ENCODE measurements at regions not wholly inside any gene's neighbourhood (a gene's known extent, or its start where the extent isn't known, plus 50 kb on each side); places are given as distances from the start of the nearest gene placed in this dataset.
"Not testable (repeated sequence)": the region's sequence is repeated elsewhere in the genome, so short reads cannot be mapped to it uniquely, and the experiment has no call there.

DNA sequence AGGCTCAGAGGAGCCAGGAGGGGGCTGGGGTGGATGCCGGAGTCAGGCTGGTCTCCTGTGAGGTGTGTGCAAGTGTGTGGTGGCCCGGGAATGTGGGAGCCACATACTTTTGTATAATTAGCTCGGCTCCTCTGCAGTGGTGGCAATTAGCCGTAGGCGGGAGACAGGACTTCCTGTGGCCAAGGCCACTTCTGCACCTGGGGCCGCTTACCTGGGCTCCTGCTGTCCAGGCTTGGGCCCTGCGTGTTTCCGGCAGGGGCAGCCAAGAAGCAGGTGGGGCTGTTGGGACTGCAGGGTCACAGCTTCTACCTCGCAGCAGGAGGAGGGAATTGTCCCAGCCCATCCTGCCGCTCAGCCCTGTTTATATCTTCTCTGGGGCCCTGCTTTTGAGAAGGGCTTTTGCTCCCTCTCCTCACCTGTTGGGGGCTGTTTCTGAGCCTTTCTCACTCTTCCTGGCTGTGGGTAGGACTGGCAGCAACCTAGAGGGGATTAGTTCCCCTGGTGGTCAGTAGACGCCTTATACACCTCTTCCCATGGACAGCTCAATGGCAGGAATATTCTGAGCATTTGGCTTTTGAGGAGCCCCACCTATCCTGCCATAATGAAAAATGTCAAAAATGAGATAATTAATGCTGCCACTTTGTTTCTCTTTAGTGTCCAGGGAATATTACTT, 145.4 kb upstream of the PITX1 start:
- DNase-seq (ENCODE audit: low spot score) = no peak

DNA sequence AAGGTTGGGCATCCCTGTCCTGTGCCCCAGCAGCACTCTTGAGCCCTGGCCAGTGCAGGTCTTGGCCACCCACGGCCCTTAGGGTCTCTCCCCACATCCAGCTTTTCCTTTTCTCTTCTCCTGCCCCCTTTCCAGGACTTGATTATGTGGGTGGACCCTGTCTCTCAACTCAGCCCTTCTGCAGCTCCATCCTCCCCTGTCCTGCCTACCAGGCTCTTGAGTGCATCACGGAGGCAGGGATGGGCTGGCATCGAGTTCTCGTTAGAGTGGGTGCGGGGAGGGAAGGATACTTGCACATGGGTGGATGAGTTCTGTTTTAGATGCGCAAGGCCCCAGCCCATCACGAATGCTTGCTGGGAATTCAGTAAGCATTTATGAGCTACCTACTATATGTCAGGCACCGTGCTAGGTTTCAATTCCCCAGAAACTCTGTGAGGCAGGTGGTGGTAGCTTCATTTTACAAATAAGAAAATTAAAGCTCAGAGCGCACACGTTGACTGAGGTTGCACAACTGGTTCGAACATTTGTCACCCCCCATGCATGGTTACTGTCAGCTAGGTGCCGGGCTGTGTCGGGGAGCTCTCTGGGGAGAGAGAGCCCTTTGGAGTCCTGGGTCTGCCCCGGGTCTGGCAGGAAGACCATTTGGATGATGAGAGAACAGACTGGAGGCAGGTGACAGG, 144.6 kb upstream of the PITX1 start:
- DNase-seq (ENCODE audit: low spot score) = no peak

DNA sequence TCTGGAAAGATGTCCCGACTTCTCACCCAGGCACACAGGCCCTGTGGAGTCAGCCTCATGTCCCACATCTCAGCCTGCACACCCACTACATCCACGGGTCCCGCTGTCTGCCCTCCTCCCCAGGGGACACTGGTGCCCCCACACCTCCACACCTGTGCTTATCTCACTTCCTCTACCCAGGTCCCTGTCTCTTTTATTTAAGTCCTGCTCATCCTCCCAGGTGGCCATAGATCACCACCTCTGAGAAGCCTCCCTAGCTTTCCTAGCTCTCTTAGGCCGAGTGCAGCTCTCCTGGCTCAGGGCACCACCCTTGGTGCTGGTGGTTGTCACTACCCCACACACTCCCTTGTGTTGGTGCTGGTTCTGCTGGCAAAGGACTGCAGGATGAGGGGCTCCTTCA, 143.6 kb upstream of the PITX1 start:
- no peak for DNase-seq (ENCODE audit: low spot score)

DNA sequence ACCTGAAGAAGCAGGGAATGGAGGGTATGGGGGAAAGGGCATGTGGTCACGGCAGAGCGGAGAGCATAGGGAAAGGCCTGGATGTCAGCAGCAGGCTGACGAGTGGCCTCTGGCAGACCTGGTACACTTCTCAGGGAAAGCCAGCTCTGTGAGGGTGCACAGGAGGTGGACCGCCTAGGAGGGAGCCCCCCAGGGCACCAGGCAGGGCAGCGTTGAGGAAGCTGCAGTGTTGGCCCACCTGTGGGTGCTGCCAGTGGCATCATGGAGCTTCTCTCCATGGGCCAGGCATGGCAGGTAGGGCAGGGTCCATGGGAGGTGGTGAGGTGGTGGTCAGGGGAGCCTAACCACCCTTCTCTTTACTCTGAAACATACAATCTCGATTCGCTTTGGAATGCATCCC, 143.0 kb upstream of the PITX1 start:
- no peak for DNase-seq (ENCODE audit: low spot score)

DNA sequence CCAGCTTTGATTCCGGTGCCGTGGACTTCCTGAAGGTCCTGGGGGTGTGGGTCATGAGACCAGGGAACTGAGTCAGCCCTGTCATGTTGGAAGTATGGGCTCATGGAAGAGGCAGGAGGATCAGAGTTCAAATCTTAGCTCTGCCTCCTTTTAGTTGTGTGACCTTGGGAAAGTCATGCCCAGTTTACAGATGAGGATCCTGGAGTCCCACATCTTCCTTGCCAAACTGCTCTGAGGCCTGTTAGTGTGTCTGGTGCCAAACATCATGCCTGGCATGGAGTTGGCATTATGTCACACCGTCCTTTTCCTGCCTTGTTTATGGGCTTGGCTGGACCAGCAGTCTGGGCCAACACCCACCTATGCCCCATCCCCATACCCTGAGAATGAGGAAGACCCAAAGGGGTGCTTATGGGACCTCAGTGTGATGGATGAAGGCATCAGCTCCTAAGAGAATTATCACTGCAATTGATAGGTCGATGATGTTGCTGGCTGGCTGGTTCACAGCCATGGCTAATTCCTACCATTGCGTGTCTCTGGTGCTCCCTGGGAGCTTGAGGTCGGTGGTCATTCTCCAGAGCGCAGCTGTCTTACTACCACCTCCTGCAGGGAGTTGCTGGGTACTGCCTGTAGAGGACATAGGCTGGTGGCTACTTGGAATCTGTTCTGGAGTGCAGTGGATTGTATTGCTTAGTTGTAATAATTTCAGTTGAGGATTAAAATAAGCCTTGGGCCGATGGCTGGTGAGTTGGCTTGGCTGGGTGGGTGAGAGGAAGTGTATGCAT, 140.5 kb upstream of the PITX1 start:
- DNase-seq (ENCODE audit: low spot score) = no peak

DNA sequence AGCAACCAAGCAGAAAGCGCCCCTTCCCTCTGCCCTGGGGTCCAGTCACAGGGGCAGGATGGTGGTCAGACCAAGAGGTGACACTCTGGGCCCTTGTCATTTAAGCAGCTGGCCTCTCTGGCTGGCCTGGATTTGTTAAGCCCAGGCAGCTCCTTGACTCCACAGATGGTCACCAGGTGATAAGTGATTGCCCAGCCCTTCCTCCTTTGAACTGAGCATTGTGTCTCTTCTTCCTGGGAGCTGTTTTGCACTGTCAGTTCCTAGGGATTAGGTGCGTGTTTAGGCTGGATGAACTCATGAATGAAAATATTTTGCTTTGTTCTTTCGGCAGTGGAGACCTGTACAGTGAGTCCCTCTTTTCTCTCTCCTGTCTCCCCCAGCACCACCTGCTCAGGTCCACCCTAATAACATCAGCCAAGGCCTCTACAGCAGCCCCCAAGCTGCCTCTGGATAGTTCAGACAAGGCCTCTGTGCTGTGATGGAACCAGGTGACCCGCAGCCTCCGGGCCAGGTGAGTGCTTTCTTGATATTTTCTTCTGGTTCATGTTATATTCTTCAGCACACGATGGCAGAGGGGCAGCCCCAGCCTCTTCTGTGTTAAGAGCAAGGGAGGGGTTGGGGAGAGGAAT, 139.7 kb upstream of the PITX1 start:
- no peak for DNase-seq (ENCODE audit: low spot score)

DNA sequence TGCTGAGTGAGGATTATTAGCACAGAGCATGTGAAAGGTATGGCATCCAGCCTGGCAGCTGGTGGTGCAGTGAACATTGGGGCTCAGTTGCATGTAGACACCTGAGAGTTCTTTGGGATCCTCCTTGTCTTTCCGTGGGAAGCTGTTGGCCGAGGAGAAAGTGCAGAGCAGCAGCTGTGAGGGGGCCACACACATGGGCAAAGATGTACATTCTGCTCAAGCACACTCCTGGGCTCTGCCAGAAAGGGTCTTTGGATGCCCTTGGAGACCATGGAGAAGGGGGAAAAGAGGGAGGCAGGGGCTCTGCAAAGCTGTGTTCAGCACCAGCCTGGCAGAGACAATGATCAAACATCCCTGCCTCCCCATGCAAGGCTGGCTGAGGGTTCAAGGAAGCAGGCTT, 138.7 kb upstream of the PITX1 start:
- no peak for DNase-seq (ENCODE audit: low spot score)

DNA sequence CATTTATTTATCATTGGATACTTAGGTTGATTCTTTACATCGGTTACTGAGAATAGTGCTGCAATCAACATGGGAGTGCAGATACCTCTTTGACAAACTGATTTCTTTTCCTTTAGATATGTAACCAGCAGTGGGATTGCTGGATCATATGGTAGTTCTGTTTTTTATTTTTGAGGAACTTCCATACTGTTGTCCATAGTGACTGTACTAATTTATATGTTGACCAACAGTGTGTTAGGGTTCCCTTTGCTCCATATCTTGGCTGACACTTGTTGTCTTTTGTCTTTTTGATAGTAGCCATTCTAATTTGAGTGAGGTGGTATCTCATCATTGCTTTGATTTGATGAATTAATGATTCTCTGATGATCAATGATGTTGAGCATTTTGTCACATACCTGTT, 137.3 kb upstream of the PITX1 start:
- no peak for DNase-seq (ENCODE audit: low spot score)

DNA sequence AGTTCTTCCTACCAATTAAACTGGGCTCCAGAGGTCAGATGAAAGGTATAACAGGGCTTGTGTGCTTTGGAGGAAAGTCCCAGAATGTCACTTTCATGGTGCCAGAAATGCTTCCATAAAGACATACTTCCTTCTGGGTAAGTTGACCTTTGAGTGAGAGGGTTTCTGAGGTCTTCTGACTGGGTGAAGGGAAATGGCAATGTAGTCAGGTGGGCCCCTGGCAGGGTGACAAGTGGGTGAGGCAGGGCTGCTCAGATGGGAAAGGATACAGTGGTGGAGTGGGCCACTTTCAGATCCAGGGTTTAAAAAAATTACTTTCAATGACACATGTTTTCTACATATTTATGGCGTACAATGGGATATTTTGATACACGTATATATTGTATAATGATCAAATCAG, 136.5 kb upstream of the PITX1 start:
- DNase-seq (ENCODE audit: low spot score) = no peak

DNA sequence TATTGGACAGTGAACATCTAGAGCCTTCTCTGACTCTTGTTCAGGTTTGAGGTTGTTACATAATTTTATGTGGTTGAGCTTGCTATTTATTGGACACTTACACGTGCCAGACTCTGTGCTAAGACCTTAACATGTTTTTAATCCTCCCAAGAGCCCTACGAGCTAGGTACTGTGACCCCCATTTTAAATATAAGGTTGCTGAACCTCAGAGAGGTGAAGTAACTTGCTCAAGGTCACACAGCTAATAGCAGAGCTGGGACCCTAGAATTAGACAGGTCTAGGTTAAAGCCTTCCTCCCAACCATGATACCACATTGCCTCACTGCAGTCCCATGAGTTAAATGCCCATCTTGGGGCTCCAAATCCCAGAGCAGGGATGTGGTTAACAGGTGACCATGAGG, 135.7 kb upstream of the PITX1 start:
- DNase-seq (ENCODE audit: low spot score) = no peak

DNA sequence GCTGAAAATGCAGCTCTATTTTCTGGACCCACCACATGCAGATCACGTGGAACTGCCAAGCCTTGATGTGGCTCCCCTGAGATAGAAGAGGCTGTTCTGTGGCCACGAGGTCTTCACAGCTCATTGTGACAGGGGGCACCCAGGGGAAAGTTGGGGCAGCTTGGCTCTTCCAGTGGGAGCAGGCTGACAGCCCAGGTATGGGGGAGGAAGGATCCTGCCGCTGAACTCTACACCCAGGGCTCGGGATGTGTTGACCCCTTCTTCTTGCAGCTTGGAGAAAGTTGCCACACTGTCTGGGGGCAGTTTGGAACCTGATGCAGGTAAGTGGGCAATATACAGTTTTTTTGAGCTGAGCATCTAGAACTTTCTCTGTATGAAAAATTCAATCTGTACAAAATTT, 133.6 kb upstream of the PITX1 start:
- no peak for DNase-seq (ENCODE audit: low spot score)

DNA sequence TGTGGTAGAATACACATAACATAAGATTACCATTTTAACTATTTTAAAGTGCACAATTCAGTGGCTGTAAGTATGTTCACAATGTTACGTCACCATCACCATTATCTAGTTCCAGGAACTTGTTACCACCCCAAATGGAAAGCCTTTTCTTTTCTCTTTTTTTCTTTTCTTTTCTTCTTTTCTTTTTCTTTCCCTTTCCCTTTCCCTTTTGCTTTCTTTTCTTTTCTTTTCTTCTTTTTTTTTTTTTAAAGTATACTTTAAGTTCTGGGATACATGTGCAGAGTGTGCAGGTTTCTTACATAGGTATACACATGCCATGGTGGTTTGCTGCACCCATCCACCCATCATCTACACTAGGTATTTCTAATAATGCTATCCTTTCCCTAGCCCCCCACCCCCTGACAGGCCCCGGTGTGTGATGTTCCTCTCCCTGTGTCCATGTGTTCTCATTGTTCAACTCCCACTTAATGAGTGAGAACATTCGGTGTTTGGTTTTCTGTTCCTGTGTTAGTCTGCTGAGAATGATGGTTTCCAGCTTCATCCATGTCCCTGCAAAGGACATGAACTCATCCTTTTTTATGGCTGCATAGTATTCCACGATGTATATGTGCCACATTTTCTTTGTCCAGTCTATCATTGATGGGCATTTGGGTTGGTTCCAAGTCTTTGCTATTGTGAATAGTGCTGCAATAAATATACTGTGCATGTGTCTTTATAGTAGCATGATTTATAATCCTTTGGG, 131.0 kb upstream of the PITX1 start:
- DNase-seq (ENCODE audit: low spot score) = not testable (repeated sequence)

DNA sequence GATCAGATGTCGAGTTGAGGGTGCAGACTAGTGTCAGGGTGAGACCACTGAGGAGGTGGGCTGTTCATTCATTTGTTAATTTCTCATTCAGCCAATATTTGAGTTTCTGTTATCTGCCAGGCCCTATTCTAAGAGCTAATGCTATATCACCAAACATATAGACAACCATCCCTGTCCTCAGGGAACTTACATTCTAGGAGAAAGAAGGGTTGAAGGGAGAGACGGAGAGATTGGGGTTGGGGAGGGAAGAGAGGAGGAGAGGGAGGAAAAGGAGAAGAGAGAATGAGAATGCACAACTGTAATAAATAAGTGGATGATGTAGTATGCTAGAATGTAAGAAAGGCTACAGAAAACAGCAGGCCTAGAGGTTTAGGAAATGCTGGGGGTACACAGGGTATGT, 129.9 kb upstream of the PITX1 start:
- no peak for DNase-seq (ENCODE audit: low spot score)

DNA sequence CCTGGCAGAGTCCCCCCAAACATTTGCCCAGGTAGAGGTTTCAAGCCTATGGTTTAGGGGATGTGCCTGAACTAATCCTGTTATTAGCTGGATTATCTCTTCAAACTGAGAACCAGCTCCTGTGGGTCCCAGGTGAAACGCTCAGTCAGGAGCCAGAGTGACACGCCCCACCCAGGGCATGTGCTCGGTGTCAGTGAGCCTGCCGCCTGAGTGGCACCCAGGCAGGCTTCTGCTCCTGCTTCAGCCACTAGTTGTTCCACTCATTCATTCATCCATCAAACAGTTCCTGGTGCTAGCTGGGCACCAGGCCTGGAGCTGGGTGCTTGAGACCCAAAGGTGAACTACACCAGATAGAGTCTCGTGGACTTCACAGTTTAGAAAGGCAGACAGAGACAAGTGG, 129.4 kb upstream of the PITX1 start:
- no peak for DNase-seq (ENCODE audit: low spot score)

DNA sequence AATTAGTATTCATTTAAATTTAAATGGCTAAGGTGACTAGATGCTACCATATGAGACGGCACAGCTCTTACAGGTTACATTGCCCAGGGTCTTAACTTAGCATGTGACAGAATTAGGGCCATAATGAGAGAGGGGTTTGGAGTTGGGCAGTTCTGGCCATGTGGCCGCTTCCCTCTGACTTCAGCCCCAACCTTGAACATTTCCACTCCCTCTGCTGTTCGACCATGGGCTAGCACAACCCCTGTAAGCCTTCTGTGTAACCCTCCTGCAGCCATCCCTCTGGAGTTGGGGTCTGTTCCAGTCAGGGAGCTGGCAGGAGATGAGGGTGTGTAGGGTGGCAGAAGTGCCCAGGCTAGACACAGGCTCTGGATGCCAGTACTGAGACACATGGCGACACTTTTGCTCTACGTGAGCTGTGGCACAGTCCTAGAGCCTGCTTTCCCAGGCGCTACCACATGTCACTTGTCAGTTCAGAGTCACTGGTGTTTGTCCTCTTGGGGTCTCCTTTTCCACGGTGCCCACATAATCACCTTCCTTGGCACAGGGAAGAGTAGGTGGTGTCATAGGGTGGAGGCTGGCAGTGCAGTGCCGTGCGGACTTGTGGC, 128.7 kb upstream of the PITX1 start:
- no peak for DNase-seq (ENCODE audit: low spot score)

DNA sequence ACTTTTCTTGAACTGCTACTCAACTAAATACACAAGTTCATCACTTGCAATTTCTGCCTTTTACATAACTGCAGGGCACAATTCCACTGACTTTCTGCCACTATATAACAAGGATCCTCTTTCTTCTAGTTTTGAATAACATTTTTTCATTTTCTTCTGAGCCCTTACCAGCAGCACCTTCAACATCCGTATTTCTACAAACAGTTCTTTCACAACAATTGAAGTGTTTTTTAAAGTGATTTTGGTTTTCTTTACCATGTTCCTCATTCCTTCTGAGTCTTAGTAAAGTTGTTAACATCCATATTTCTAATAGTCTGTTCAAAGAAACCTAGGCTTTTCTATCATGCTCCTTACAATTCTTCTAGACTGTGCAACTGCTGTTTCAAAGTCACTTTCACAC, 127.2 kb upstream of the PITX1 start:
- DNase-seq (ENCODE audit: low spot score) = no peak

DNA sequence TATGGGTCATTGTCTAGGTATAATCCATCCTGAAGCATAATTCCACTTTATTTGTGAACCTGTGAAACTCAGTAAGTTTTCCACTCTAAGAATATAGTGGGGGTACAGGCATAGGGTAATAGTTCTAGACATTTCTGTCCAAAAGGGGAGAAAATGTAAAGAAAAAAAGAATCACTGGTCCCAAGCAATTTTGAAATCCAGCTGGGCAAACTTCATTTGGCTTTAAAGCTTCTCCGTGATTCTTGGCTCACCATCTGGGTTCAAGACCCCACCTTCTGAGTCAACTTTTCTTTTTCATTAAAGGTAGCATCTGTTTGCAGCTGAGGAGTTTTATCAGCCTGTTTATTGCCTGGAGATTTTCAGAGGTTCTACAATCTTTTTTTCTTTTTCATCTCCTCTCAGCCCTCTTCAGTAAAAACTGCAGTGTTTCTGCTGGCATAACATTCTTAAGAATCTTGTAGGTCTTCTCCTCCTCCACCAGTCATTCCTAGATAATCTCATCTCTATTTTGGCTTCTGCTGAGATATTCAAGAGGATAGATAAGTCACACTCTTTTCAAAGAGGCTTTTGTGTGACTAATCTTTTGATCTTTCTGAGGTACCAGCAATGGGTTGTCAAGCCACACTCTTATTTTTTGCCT, 126.1 kb upstream of the PITX1 start:
- no peak for DNase-seq (ENCODE audit: low spot score)

DNA sequence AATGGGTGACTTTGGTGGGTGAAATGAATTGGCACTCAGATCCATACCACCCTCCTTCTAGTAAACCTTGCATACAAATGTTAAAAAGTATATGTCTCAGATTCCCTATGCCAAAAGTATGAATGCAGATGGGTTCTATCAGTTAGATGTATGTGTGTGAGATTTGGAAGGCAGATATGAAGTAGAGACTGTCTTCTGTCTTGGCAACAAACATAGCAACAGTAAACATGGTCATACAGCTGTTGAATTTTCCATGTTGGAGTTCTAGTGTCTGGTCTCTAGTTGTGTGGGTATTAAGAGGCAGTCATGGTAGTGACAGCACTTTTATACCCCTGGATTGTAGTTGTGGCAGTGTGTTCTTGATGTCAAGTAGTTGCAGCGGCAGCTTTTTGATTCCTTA, 125.6 kb upstream of the PITX1 start:
- no peak for DNase-seq (ENCODE audit: low spot score)

DNA sequence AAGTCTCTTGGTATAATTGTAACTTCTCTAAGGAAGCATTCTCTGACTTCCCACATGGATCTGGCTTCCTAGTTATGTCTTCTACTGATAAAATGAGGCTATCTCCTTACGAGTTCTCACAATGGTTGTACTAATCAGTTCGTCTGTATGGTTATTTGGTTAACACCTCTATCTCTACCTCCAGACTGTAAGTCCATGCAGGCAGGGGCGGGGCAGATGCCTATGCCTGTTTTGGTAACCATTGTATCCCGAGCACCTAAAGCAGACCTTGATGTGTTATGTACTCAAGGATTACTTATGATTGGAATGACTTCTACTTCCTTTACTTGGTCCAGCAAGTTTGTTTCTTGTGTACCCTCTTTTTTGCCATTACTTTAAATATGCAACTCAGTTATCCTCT, 125.0 kb upstream of the PITX1 start:
- DNase-seq (ENCODE audit: low spot score) = no peak

DNA sequence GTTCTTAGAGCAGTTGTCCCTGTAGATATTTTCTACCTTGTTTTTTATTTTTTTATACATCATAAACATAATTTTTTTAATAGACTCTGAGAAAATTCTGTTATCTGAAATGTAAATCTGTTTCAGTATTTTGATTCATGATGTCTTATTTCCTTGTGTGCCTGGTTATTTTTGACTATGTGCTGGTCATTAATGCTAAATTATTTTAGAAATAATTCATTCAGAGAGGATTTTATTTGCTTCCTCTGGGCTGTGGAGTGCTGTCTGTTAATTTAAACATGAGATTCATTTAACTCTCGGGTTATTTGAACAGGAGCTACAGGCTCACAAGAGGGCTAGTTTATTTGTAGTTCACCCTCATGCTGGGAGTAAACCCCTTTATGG, 124.3 kb upstream of the PITX1 start:
- no peak for DNase-seq (ENCODE audit: low spot score)

Data from globus pallidus (tissue), 1 donor.